ENCODE measurements at regions not wholly inside any gene's neighbourhood (a gene's known extent, or its start where the extent isn't known, plus 50 kb on each side); places are given as distances from the start of the nearest gene placed in this dataset.

- TF ChIP-seq SIRT6 (IDR thresholded peaks at IDR 0.05; ENCODE audit: low read length) (no peak), BCL11A (IDR thresholded peaks at IDR 0.05; ENCODE audit: low read depth in 2 of 2, low read length in 2 of 2) (no peak), EP300 (IDR thresholded peaks at IDR 0.05; ENCODE audit: borderline replicate concordance in 1 of 2, low read depth in 2 of 2, low read length in 2 of 2) (no peak), POLR2A (IDR thresholded peaks at IDR 0.05; ENCODE audit: control extremely low read depth in 1 of 2, low read depth in 2 of 2, low read length in 2 of 2) (no peak)
Observed at GRCh38 chr10:11401264-11402235, 209.9 kb downstream of the USP6NL start (continued).

Data from H1 (cell line).